ENCODE measurements at regions not wholly inside any gene's neighbourhood (a gene's known extent, or its start where the extent isn't known, plus 50 kb on each side); places are given as distances from the start of the nearest gene placed in this dataset.

DNA sequence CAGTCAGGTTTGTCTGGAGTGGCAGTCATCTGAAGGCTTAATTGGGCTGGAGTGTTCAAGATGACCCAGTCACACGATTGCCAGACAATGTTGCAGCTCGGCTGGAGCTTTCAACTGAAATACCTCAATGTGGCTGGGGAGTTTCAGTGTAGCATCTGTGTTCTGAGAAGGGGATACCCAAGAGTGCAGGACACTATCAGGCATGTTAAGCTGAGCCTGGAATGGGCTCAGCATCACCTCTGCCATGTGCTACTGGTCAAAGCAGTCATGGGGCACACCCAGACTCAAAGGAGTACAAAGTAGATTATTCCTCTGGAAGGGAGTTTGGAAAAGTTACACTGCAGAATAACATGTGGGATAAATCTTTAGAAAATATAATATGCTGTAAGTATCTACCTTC, 363.9 kb downstream of the KIF16B start:
- TF ChIP-seq POLR2A (IDR thresholded peaks at IDR 0.05; ENCODE audit: low read depth, low read length): no peak
- TF ChIP-seq POLR2AphosphoS5 (IDR thresholded peaks at IDR 0.05; ENCODE audit: low read depth, low read length): no peak
- TF ChIP-seq PAX5 (IDR thresholded peaks at IDR 0.05; ENCODE audit: insufficient read depth, low read length, severe bottlenecking): no peak
- TF ChIP-seq TAF1 (IDR thresholded peaks at IDR 0.05; ENCODE audit: low read depth, low read length): no peak
- no peak for TF ChIP-seq SPI1 (IDR thresholded peaks at IDR 0.05; ENCODE audit: low read depth, low read length)
